Endothelial cell of umbilical vein (primary cell): ENCODE measurements at regions not wholly inside any gene's neighbourhood (a gene's known extent, or its start where the extent isn't known, plus 50 kb on each side); places are given as distances from the start of the nearest gene placed in this dataset.

Source experiments
- BruUV-seq: library from RNA; stranded (reverse); fragments of 400-500 nt; replicated peaks from 2 replicates; lab custom pipeline; 2021; lab: Mats Ljungman, UMichigan
- CTCF ChIA-PET: fragments of 300-600, 350-600 bp; sonication (Branson Sonifier 250); formaldehyde crosslinking; loops from one replicate; lab custom pipeline; 2021; ENCODE audit warnings: antibody characterized with exemption, inconsistent platforms; lab: Charles Lee
- POLR2A ChIA-PET: fragments of 300-600, 350-600 bp; sonication (Branson Sonifier 250); formaldehyde crosslinking; loops from one replicate; lab custom pipeline; 2021; ENCODE audit warnings: antibody characterized with exemption, inconsistent platforms; lab: Charles Lee
- DNase-seq: peaks from one replicate; pipeline ENCODE4 v3.0.0-alpha.2; 2011; ENCODE audit warnings: low read depth, low spot score
- FAIRE-seq: peaks from 2 replicates; lab custom pipeline; 2011; peaks lifted over from hg19 to GRCh38; lab: Jason Lieb, UNC
- H2AFZ ChIP-seq: 2 replicates; pipeline ENCODE4 v1.6.0; 2012; ENCODE audit warnings: low read depth, low read length, control low read depth, inconsistent platforms
- H3K27ac ChIP-seq: 2 replicates; pipeline ENCODE4 v1.5.1; 2011; ENCODE audit warnings: low read depth, mild to moderate bottlenecking, control low read depth, low read length, moderate library complexity; ENCODE audit not compliant: insufficient read depth
- H3K27me3 ChIP-seq, 2 experiments: 2 replicates each; pipeline versions ENCODE4 v1.6.0 to v1.6.1; 2011; ENCODE audit warnings: low read length in 2 of 2, mixed read lengths in 1 of 2; ENCODE audit not compliant: control insufficient read depth in 2 of 2, insufficient read depth in 2 of 2
- H3K36me3 ChIP-seq, 2 experiments: 2 replicates in 1 of 2; 3 replicates in 1 of 2; pipeline ENCODE4 v1.5.1; 2011; ENCODE audit warnings: low read length in 2 of 2, mild to moderate bottlenecking in 1 of 2, moderate library complexity in 1 of 2; ENCODE audit not compliant: control insufficient read depth in 2 of 2, insufficient read depth in 2 of 2; ENCODE audit errors: extremely low read depth in 1 of 2
- H3K4me1 ChIP-seq: 3 replicates; pipeline ENCODE4 v1.5.1; 2011; ENCODE audit warnings: mild to moderate bottlenecking, low read length; ENCODE audit not compliant: control insufficient read depth, insufficient read depth; ENCODE audit errors: extremely low read depth
- H3K4me2 ChIP-seq: 2 replicates; pipeline ENCODE4 v1.6.1; 2011; ENCODE audit warnings: low read length, control low read depth, mixed read lengths; ENCODE audit not compliant: insufficient read depth
- H3K4me3 ChIP-seq, 3 experiments: fragments of 200-600 bp in 1 of 3; sonication (generic), shearing (Covaris generic) in 1 of 3; replicated peaks in 1 of 3; 2 replicates each; pipeline ENCODE4 v1.5.1; 2011 to 2016; ENCODE audit warnings: control low read depth in 3 of 3, low read length in 3 of 3, mild to moderate bottlenecking in 2 of 3, inconsistent platforms in 1 of 3, low read depth in 1 of 3, moderate library complexity in 1 of 3; ENCODE audit not compliant: insufficient read depth in 1 of 3
- H3K79me2 ChIP-seq: 2 replicates; pipeline ENCODE4 v1.6.0; 2012; ENCODE audit warnings: low read length, inconsistent platforms; ENCODE audit not compliant: control insufficient read depth, insufficient read depth
- H3K9ac ChIP-seq: replicated peaks from 2 replicates; pipeline ENCODE3; 2011; ENCODE audit warnings: low read length, control low read depth; ENCODE audit not compliant: insufficient read depth; ENCODE audit errors: extremely low read depth
- H3K9me1 ChIP-seq: replicated peaks from 3 replicates; pipeline ENCODE4 v1.6.0; 2011; ENCODE audit warnings: mild to moderate bottlenecking, low read length; ENCODE audit not compliant: control insufficient read depth, insufficient read depth; ENCODE audit errors: extremely low read depth
- H3K9me3 ChIP-seq: replicated peaks from 2 replicates; pipeline ENCODE4 v1.5.1; 2012; ENCODE audit warnings: low read length, inconsistent platforms; ENCODE audit not compliant: control insufficient read depth, insufficient read depth
- H4K20me1 ChIP-seq: replicated peaks from 2 replicates; pipeline ENCODE3; 2011; ENCODE audit warnings: mild to moderate bottlenecking, low read length; ENCODE audit not compliant: control insufficient read depth, insufficient read depth; ENCODE audit errors: extremely low read depth
- EZH2 ChIP-seq: IDR thresholded peaks from 2 replicates; pipeline ENCODE4 v1.6.1; 2012; ENCODE audit warnings: borderline replicate concordance, low read depth, mild to moderate bottlenecking, moderate library complexity, low read length, inconsistent platforms; ENCODE audit not compliant: severe bottlenecking
- FOS ChIP-seq: IDR thresholded peaks from 2 replicates; pipeline ENCODE4 v1.6.1; 2011; ENCODE audit warnings: mild to moderate bottlenecking, low read length, moderate library complexity, borderline replicate concordance; ENCODE audit not compliant: insufficient read depth
- GATA2 ChIP-seq: IDR thresholded peaks from 2 replicates; pipeline ENCODE4 v1.7.0; 2011; ENCODE audit warnings: low read depth, mild to moderate bottlenecking, moderate library complexity, mixed read lengths, low read length; ENCODE audit not compliant: insufficient read length, insufficient read depth
- JUN ChIP-seq: IDR thresholded peaks from 2 replicates; pipeline ENCODE4 v1.6.1; 2011; ENCODE audit warnings: borderline replicate concordance, low read depth; ENCODE audit not compliant: insufficient read length, insufficient read depth
- MYC ChIP-seq: IDR thresholded peaks from one replicate; pipeline ENCODE4 v1.6.1; 2011; ENCODE audit warnings: mild to moderate bottlenecking, low read depth, low read length
- POLR2A ChIP-seq: IDR thresholded peaks from 2 replicates; pipeline ENCODE4 v1.6.1; 2012; ENCODE audit warnings: low read depth, mild to moderate bottlenecking, control low read depth, low read length
- POLR2AphosphoS5 ChIP-seq: IDR thresholded peaks from 2 replicates; pipeline ENCODE4 v1.6.1; 2012; ENCODE audit warnings: low read depth, mild to moderate bottlenecking, control low read depth, low read length, moderate library complexity; ENCODE audit not compliant: insufficient read depth
- dilution Hi-C: fragments of 300-500 bp; cut with MboI; formaldehyde crosslinking; loops from one replicate; pipeline ENCODE4 v1.15.0; 2019; ENCODE audit warnings: low sequenced_read_pairs; ENCODE audit not compliant: extremely low pct_ligation_motif_present
- intact Hi-C: fragments of 100-400 bp; cut with micrococcal nuclease; formaldehyde crosslinking; loops from one replicate; pipeline ENCODE4 v1.10.0; 2022
- TF ChIP-seq, protein P1 (sequence below): IDR thresholded peaks from 2 replicates; pipeline ENCODE4 v1.6.1; 2011; ENCODE audit not compliant: insufficient read depth, insufficient read length
- TF ChIP-seq, protein P2 (sequence below), 2 donors: IDR thresholded peaks; 1 replicate in 1 of 2; 2 replicates in 1 of 2; pipeline ENCODE4 v1.5.1; 2011; ENCODE audit warnings: low read length in 2 of 2, mild to moderate bottlenecking in 2 of 2, moderate library complexity in 2 of 2, control low read depth in 1 of 2, inconsistent platforms in 1 of 2, low read depth in 1 of 2; ENCODE audit not compliant: insufficient read depth in 1 of 2; ENCODE audit errors: extremely low read depth in 1 of 2

DNA sequence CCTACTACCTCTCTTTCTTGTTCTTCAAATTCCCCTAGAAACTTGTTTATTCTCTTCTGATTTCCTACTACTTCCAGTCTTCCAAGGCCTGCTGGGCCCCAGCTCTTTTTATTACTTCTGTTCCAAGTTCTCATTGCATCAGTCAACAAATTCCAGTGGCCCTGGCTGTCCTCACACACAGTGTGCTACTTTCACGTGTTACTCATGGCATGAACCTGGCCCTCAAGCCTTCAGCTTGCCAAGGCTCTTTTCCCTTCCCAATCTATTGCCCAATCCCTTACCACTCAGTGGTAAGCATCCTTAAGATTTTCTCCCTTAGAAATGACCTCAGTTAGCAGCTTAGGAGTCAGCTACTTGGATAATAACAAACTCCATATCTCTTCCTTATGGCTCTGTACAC, 613.5 kb downstream of the LMO4 start:
- no peak overlapping the region for H3K9ac ChIP-seq
- dilution Hi-C loops, result no loop called here
- POLR2A ChIA-PET, result no interaction called here
- H2AFZ ChIP-seq, result no peak overlapping the region
- intact Hi-C loops, result no loop called here
- FAIRE-seq, result no peak
- no peaks in the 10 kb centered on the region for H3K36me3 ChIP-seq
- no TSS peak for BruUV-seq
- TF ChIP-seq FOS (no peak), GATA2 (no peak), MYC (no peak), POLR2AphosphoS5 (no peak), EZH2 (no peak), POLR2A (no peak), JUN (no peak)
- TF ChIP-seq, protein P1, sequence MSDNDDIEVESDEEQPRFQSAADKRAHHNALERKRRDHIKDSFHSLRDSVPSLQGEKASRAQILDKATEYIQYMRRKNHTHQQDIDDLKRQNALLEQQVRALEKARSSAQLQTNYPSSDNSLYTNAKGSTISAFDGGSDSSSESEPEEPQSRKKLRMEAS, result no peak
- TF ChIP-seq, protein P2, sequence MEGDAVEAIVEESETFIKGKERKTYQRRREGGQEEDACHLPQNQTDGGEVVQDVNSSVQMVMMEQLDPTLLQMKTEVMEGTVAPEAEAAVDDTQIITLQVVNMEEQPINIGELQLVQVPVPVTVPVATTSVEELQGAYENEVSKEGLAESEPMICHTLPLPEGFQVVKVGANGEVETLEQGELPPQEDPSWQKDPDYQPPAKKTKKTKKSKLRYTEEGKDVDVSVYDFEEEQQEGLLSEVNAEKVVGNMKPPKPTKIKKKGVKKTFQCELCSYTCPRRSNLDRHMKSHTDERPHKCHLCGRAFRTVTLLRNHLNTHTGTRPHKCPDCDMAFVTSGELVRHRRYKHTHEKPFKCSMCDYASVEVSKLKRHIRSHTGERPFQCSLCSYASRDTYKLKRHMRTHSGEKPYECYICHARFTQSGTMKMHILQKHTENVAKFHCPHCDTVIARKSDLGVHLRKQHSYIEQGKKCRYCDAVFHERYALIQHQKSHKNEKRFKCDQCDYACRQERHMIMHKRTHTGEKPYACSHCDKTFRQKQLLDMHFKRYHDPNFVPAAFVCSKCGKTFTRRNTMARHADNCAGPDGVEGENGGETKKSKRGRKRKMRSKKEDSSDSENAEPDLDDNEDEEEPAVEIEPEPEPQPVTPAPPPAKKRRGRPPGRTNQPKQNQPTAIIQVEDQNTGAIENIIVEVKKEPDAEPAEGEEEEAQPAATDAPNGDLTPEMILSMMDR (IDR thresholded peaks at IDR 0.05; ENCODE audit: extremely low read depth in 1 of 2, insufficient read depth in 1 of 2, low read depth in 1 of 2, low read length in 2 of 2), result no peak
- CTCF ChIA-PET, result interaction anchor here (0.9 to 1.0 kb wide), 2 partner anchors 12 kb away, joined by 3 read pairs; no protein-coding TSS in a partner anchor
- H3K4me3 ChIP-seq, result no peak overlapping the region
- H3K27me3 ChIP-seq, result peaks cover 0 to 4% of the 10 kb centered on the region in 2 experiments
- no peak for DNase-seq
- H3K79me2 ChIP-seq, result no peaks in the 10 kb centered on the region
- H3K9me3 ChIP-seq, result no peaks in the 10 kb centered on the region
- H3K27ac ChIP-seq, result no peak overlapping the region
- no peak overlapping the region for H3K4me2 ChIP-seq
- no peaks in the 10 kb centered on the region for H4K20me1 ChIP-seq
- H3K9me1 ChIP-seq, result no peaks in the 10 kb centered on the region
- H3K4me1 ChIP-seq, result no peaks in the 10 kb centered on the region
